GM12878 (cell line): ENCODE measurements at regions not wholly inside any gene's neighbourhood (a gene's known extent, or its start where the extent isn't known, plus 50 kb on each side); places are given as distances from the start of the nearest gene placed in this dataset.

Experiments used
- ATAC-seq: fragments of 200-7000 bp; cut with Tn5 transposase; 3 replicates; pipeline ENCODE4 v1.9.1; 2020; ENCODE audit warnings: mild to moderate bottlenecking, moderate library complexity
- BruUV-seq: library from RNA; stranded (reverse); fragments of 400-500 nt; replicated peaks from 2 replicates; lab custom pipeline; 2021; lab: Mats Ljungman, UMichigan
- CTCF ChIA-PET: fragments of 300-600 bp; sonication (Branson Sonifier 250); formaldehyde crosslinking; extraction: SDS; loops from one replicate; lab custom pipeline; 2021; ENCODE audit warnings: inconsistent platforms; lab: Yijun Ruan, JAX
- POLR2A ChIA-PET: fragments of 350-600 bp; formaldehyde crosslinking; extraction: SDS; loops from one replicate; lab custom pipeline; 2021; ENCODE audit warnings: inconsistent platforms; lab: Charles Lee
- RAD21 ChIA-PET: fragments of 300-600 bp; sonication (Branson Sonifier 250); formaldehyde crosslinking; loops from one replicate; lab custom pipeline; 2023; ENCODE audit warnings: antibody characterized with exemption; ENCODE audit not compliant: unreplicated experiment; lab: Charles Lee
- SMC1A ChIA-PET: fragments of 300-600 bp; sonication (Branson Sonifier 250); formaldehyde crosslinking; loops from one replicate; lab custom pipeline; 2023; ENCODE audit not compliant: unreplicated experiment, uncharacterized antibody; lab: Charles Lee
- DNase-seq: peaks from one replicate; pipeline ENCODE4 v3.0.0-alpha.2; 2011; ENCODE audit warnings: low read depth, low spot score
- FAIRE-seq: peaks from 3 replicates; lab custom pipeline; 2011; peaks lifted over from hg19 to GRCh38; lab: Jason Lieb, UNC
- H2AFZ ChIP-seq: 2 replicates; pipeline ENCODE4 v1.6.0; 2011; ENCODE audit warnings: low read depth, low read length, control low read depth; ENCODE audit not compliant: control insufficient read depth
- H3K27ac ChIP-seq: 2 replicates; pipeline ENCODE4 v1.5.1; 2011; ENCODE audit warnings: control low read depth; ENCODE audit not compliant: control insufficient read depth, insufficient read depth
- H3K27me3 ChIP-seq, 2 experiments: replicated peaks in 1 of 2; 2 replicates each; pipeline versions ENCODE4 v1.6.0 to v1.6.1; 2011; ENCODE audit warnings: low read length in 1 of 2; ENCODE audit not compliant: control insufficient read depth in 2 of 2, insufficient read depth in 2 of 2
- H3K36me3 ChIP-seq, 2 experiments: 2 replicates each; pipeline ENCODE4 v1.5.1; 2011; ENCODE audit warnings: low read length in 1 of 2; ENCODE audit not compliant: control insufficient read depth in 2 of 2, insufficient read depth in 2 of 2
- H3K4me1 ChIP-seq: 2 replicates; pipeline ENCODE4 v1.6.1; 2011; ENCODE audit warnings: mild to moderate bottlenecking, low read length, moderate library complexity, mixed read lengths; ENCODE audit not compliant: control insufficient read depth, insufficient read depth
- H3K4me2 ChIP-seq: 2 replicates; pipeline ENCODE4 v1.6.0; 2011; ENCODE audit warnings: control low read depth; ENCODE audit not compliant: control insufficient read depth, insufficient read depth
- H3K4me3 ChIP-seq: fragments of 200-600 bp; sonication (generic); 2 replicates; pipeline ENCODE4 v1.5.1; 2016
- H3K79me2 ChIP-seq: 2 replicates; pipeline ENCODE4 v1.6.0; 2011; ENCODE audit warnings: low read length; ENCODE audit not compliant: control insufficient read depth, insufficient read depth
- H3K9ac ChIP-seq: 2 replicates; pipeline ENCODE4 v1.8.0; 2011; ENCODE audit warnings: low read length, control low read depth, mixed read lengths; ENCODE audit not compliant: control insufficient read depth, insufficient read depth
- H3K9me3 ChIP-seq: replicated peaks from 3 replicates; pipeline ENCODE4 v1.5.1; 2011; ENCODE audit warnings: mild to moderate bottlenecking, low read length; ENCODE audit not compliant: control insufficient read depth, insufficient read depth
- H4K20me1 ChIP-seq: 2 replicates; pipeline ENCODE4 v1.6.0; 2011; ENCODE audit not compliant: control insufficient read depth, insufficient read depth
- BCL11A ChIP-seq: IDR thresholded peaks from 2 replicates; pipeline ENCODE4 v1.6.1; 2011; ENCODE audit warnings: low read depth, low read length
- GATAD2B ChIP-seq: fragments of 450-650 bp; conservative IDR thresholded peaks from 2 replicates; pipeline ENCODE4 v1.6.1; 2017; ENCODE audit warnings: low read depth, mild to moderate bottlenecking, moderate library complexity
- NRF1 ChIP-seq: conservative IDR thresholded peaks from 2 replicates; pipeline ENCODE4 v1.6.1; 2011; ENCODE audit warnings: mild to moderate bottlenecking, low read depth, low read length, improper control_type of control experiment
- RELB ChIP-seq: fragments of 450-650 bp; IDR thresholded peaks from 2 replicates; pipeline ENCODE4 v1.6.1; 2017; ENCODE audit warnings: low read depth, mild to moderate bottlenecking, moderate library complexity
- SPI1 ChIP-seq: IDR thresholded peaks from 2 replicates; pipeline ENCODE4 v1.6.1; 2011; ENCODE audit warnings: low read depth, mild to moderate bottlenecking, low read length, moderate library complexity, borderline replicate concordance; ENCODE audit not compliant: insufficient read depth
- WGBS: methylation state at CpG from one replicate; pipeline ENCODE4 v1.1.6; 2016; ENCODE audit warnings: low lambda C conversion rate; ENCODE audit not compliant: insufficient replicate concordance, insufficient coverage; ENCODE audit errors: missing lambda C conversion rate; 5-methylcytosine and 5-hydroxymethylcytosine counted together
- in situ Hi-C: fragments of 300-500 bp; cut with MboI; formaldehyde crosslinking; loops from 9 replicates; pipeline ENCODE4 v1.14.3; 2018; ENCODE audit warnings: mixed read lengths
- intact Hi-C: fragments of 100-400 bp; cut with micrococcal nuclease; formaldehyde crosslinking; loops from one replicate; pipeline ENCODE4 v1.14.2; 2022; ENCODE audit not compliant: unreplicated experiment

GRCh38 chr2:196466581-196466980 lies 172.9 kb upstream of the CCDC150 start:
- no peak for DNase-seq
- Histone ChIP-seq H4K20me1 (no peaks in the 10 kb centered on the region), H3K4me3 (no peak overlapping the region), H2AFZ (no peak overlapping the region), H3K4me1 (no peaks in the 10 kb centered on the region), H3K27me3 (no peaks in the 10 kb centered on the region), H3K9me3 (peaks cover 7% of the 10 kb centered on the region; the same call in 2 of the 3 replicates), H3K36me3 (no peaks in the 10 kb centered on the region), H3K4me2 (no peak overlapping the region), H3K79me2 (no peaks in the 10 kb centered on the region), H3K9ac (no peak overlapping the region), H3K27ac (no peak overlapping the region)
- POLR2A ChIA-PET, result interaction anchor here (1.1 to 1.3 kb wide), 2 partner anchors 15 to 174 kb away, joined by 3 read pairs; no protein-coding TSS in a partner anchor
- no TSS peak for BruUV-seq
- CTCF ChIA-PET, result interaction anchor here (0.7 to 5.2 kb wide), 11 partner anchors 10 to 399 kb away, joined by 3 to 42 read pairs (median 5); no protein-coding TSS in a partner anchor
- intact Hi-C loops, result no loop called here
- no peak for FAIRE-seq
- RAD21 ChIA-PET, result interaction anchor here (0.8 to 2.7 kb wide), 5 partner anchors 13 to 169 kb away, joined by 3 to 19 read pairs (median 4); no protein-coding TSS in a partner anchor
- no peak for TF ChIP-seq GATAD2B
- no peak for TF ChIP-seq RELB
- peak; percentile 55; the same call in 1 of the 2 replicates for TF ChIP-seq SPI1
- TF ChIP-seq NRF1, result no peak
- TF ChIP-seq BCL11A, result no peak
- no peak for ATAC-seq
- SMC1A ChIA-PET, result interaction anchor here (0.8 to 3.6 kb wide), 17 partner anchors 10 to 388 kb away, joined by 3 to 12 read pairs (median 4); no protein-coding TSS in a partner anchor
- 45% methylated on average over 2 of the region's 2 CpGs for WGBS
- in situ Hi-C loops, result no loop called here
